ENCODE measurements at regions not wholly inside any gene's neighbourhood (a gene's known extent, or its start where the extent isn't known, plus 50 kb on each side); places are given as distances from the start of the nearest gene placed in this dataset.

DNA sequence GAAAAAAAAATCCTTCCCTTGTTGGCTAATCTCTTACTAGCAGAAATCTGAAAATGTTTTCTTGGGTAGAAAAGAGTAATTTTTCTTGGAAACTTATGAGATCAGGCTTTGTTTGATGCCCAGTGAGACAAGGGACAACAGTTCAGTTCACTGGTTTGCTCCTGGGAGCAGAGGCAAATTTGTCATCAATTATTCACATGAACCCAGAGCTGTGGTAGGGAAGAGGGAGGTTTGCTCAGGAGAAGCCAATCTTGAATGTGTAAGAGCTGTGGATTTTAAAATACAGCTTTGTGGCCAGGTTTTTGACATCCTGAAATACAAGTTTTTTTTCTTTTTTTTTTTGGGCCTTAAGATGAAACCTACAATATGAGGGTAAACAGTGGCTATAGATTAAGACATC lies 426.6 kb downstream of the ATP23 start:
- TF ChIP-seq GABPA (IDR thresholded peaks at IDR 0.05; ENCODE audit: low read depth) = no peak
- TF ChIP-seq, protein P1, sequence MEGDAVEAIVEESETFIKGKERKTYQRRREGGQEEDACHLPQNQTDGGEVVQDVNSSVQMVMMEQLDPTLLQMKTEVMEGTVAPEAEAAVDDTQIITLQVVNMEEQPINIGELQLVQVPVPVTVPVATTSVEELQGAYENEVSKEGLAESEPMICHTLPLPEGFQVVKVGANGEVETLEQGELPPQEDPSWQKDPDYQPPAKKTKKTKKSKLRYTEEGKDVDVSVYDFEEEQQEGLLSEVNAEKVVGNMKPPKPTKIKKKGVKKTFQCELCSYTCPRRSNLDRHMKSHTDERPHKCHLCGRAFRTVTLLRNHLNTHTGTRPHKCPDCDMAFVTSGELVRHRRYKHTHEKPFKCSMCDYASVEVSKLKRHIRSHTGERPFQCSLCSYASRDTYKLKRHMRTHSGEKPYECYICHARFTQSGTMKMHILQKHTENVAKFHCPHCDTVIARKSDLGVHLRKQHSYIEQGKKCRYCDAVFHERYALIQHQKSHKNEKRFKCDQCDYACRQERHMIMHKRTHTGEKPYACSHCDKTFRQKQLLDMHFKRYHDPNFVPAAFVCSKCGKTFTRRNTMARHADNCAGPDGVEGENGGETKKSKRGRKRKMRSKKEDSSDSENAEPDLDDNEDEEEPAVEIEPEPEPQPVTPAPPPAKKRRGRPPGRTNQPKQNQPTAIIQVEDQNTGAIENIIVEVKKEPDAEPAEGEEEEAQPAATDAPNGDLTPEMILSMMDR (IDR thresholded peaks at IDR 0.05; ENCODE audit: insufficient read depth, low read length) = no peak
- no peak for TF ChIP-seq POLR2AphosphoS5 (IDR thresholded peaks at IDR 0.05; ENCODE audit: low read depth)

All from HL-60 (cell line).